Activated naive CD8-positive, alpha-beta T cell treated with anti-CD3 and anti-CD28 coated beads, Interleukin-2, amount 10 ng/mL, durations not matched to agents 7 days and 5 days (primary cell): ENCODE measurements at regions not wholly inside any gene's neighbourhood (a gene's known extent, or its start where the extent isn't known, plus 50 kb on each side); places are given as distances from the start of the nearest gene placed in this dataset.

Source experiments
- ATAC-seq: fragments of 150-1000 bp; cut with Tn5 transposase; one replicate; pipeline ENCODE4 v1.10.0; 2021; ENCODE audit warnings: low read depth, moderate library complexity
- POLR2A ChIA-PET: fragments of 350-600 bp; sonication (Branson Sonifier 250); formaldehyde crosslinking; loops from one replicate; lab custom pipeline; 2021; ENCODE audit warnings: antibody characterized with exemption; lab: Charles Lee
- DNase-seq: peaks from one replicate; pipeline ENCODE4 v3.0.0; 2021
- H3K27ac Mint-ChIP-seq: one replicate; pipeline ENCODE4 v1.8.0; 2022; ENCODE audit warnings: mild to moderate bottlenecking, mixed read lengths
- H3K27me3 Mint-ChIP-seq: one replicate; pipeline ENCODE4 v1.8.0; 2022; ENCODE audit warnings: mild to moderate bottlenecking, moderate library complexity, mixed read lengths
- H3K36me3 Mint-ChIP-seq: one replicate; pipeline ENCODE4 v1.8.0; 2021; ENCODE audit warnings: mild to moderate bottlenecking, mixed read lengths
- H3K4me1 Mint-ChIP-seq: one replicate; pipeline ENCODE4 v1.8.0; 2021; ENCODE audit warnings: mixed read lengths
- H3K4me3 Mint-ChIP-seq: one replicate; pipeline ENCODE4 v1.8.0; 2022; ENCODE audit warnings: mild to moderate bottlenecking, moderate library complexity, mixed read lengths
- H3K9me3 Mint-ChIP-seq: one replicate; pipeline ENCODE4 v1.8.0; 2021; ENCODE audit warnings: mixed read lengths

- DNase-seq (no peak), ATAC-seq (no peak)
- no peaks in the 10 kb centered on the region for H3K9me3 Mint-ChIP-seq
- no peaks in the 10 kb centered on the region for H3K36me3 Mint-ChIP-seq
- no peaks in the 10 kb centered on the region for H3K4me1 Mint-ChIP-seq
- POLR2A ChIA-PET, result no interaction called here
- H3K27ac Mint-ChIP-seq, result no peak overlapping the region
- peaks cover 9% of the 10 kb centered on the region for H3K27me3 Mint-ChIP-seq
- H3K4me3 Mint-ChIP-seq, result no peak overlapping the region
These were observed 303.7 kb downstream of the HLX start for GRCh38 chr1:221182791-221183533.

GRCh38 chr1:221184131-221184794, 305.0 kb downstream of the HLX start:
- Mint-ChIP-seq H3K4me1 (no peaks in the 10 kb centered on the region), H3K27me3 (peaks cover 9% of the 10 kb centered on the region), H3K4me3 (no peak overlapping the region), H3K36me3 (no peaks in the 10 kb centered on the region), H3K9me3 (no peaks in the 10 kb centered on the region), H3K27ac (no peak overlapping the region)
- DNase-seq, result no peak
- POLR2A ChIA-PET, result no interaction called here
- ATAC-seq, result no peak

GRCh38 chr1:221187174-221187573, 307.9 kb downstream of the HLX start:
- POLR2A ChIA-PET, result no interaction called here
- Mint-ChIP-seq H3K9me3 (no peaks in the 10 kb centered on the region), H3K4me3 (no peak overlapping the region), H3K4me1 (no peaks in the 10 kb centered on the region), H3K27ac (no peak overlapping the region), H3K27me3 (peaks cover 9% of the 10 kb centered on the region), H3K36me3 (no peaks in the 10 kb centered on the region)
- ATAC-seq, result no peak
- DNase-seq, result no peak

- no peak for DNase-seq
- Mint-ChIP-seq H3K36me3 (no peaks in the 10 kb centered on the region), H3K4me3 (no peak overlapping the region), H3K27ac (no peak overlapping the region), H3K4me1 (no peaks in the 10 kb centered on the region), H3K9me3 (no peaks in the 10 kb centered on the region), H3K27me3 (peaks cover 6% of the 10 kb centered on the region)
- no peak for ATAC-seq
- POLR2A ChIA-PET, result no interaction called here
These were observed 309.2 kb downstream of the HLX start for GRCh38 chr1:221188458-221188857.

GRCh38 chr1:221190249-221190648, 311.0 kb downstream of the HLX start:
- no peak for DNase-seq
- H3K4me3 Mint-ChIP-seq, result no peak overlapping the region
- no peak overlapping the region for H3K27ac Mint-ChIP-seq
- POLR2A ChIA-PET, result no interaction called here
- no peaks in the 10 kb centered on the region for H3K9me3 Mint-ChIP-seq
- no peaks in the 10 kb centered on the region for H3K4me1 Mint-ChIP-seq
- no peaks in the 10 kb centered on the region for H3K27me3 Mint-ChIP-seq
- no peaks in the 10 kb centered on the region for H3K36me3 Mint-ChIP-seq
- no peak for ATAC-seq

GRCh38 chr1:221192055-221192454, 312.8 kb downstream of the HLX start:
- H3K4me1 Mint-ChIP-seq, result no peaks in the 10 kb centered on the region

GRCh38 chr1:221200464-221200863, 321.2 kb downstream of the HLX start:
- POLR2A ChIA-PET, result no interaction called here
- Mint-ChIP-seq H3K4me3 (no peak overlapping the region), H3K27ac (no peak overlapping the region), H3K4me1 (peaks cover 2% of the 10 kb centered on the region), H3K27me3 (no peaks in the 10 kb centered on the region), H3K9me3 (peaks cover 6% of the 10 kb centered on the region), H3K36me3 (no peaks in the 10 kb centered on the region)
- no peak for ATAC-seq
- DNase-seq, result no peak

More at GRCh38 chr1:221192055-221192454, 312.8 kb downstream of the HLX start:
- POLR2A ChIA-PET, result no interaction called here
- Mint-ChIP-seq H3K27me3 (no peaks in the 10 kb centered on the region), H3K4me3 (no peak overlapping the region), H3K36me3 (no peaks in the 10 kb centered on the region), H3K27ac (no peak overlapping the region), H3K9me3 (peaks cover 3% of the 10 kb centered on the region)
- DNase-seq, result no peak
- no peak for ATAC-seq

GRCh38 chr1:221201773-221202172, 322.5 kb downstream of the HLX start:
- no peaks in the 10 kb centered on the region for H3K27me3 Mint-ChIP-seq
- H3K4me1 Mint-ChIP-seq, result peaks cover 2% of the 10 kb centered on the region
- H3K9me3 Mint-ChIP-seq, result peaks cover 3% of the 10 kb centered on the region
- no peaks in the 10 kb centered on the region for H3K36me3 Mint-ChIP-seq
- no peak overlapping the region for H3K4me3 Mint-ChIP-seq
- DNase-seq (no peak), ATAC-seq (no peak)
- POLR2A ChIA-PET, result no interaction called here
- H3K27ac Mint-ChIP-seq, result no peak overlapping the region

GRCh38 chr1:221203224-221204054, 324.2 kb downstream of the HLX start:
- no peak overlapping the region for H3K27ac Mint-ChIP-seq
- H3K27me3 Mint-ChIP-seq, result no peaks in the 10 kb centered on the region
- H3K9me3 Mint-ChIP-seq, result peaks cover 3% of the 10 kb centered on the region
- ATAC-seq (peak; percentile 58), DNase-seq (peak; percentile 60)
- no peak overlapping the region for H3K4me3 Mint-ChIP-seq
- POLR2A ChIA-PET, result no interaction called here
- H3K4me1 Mint-ChIP-seq, result peaks cover 2% of the 10 kb centered on the region
- H3K36me3 Mint-ChIP-seq, result no peaks in the 10 kb centered on the region

- DNase-seq (no peak), ATAC-seq (no peak)
- peaks cover 2% of the 10 kb centered on the region for H3K9me3 Mint-ChIP-seq
- H3K4me3 Mint-ChIP-seq, result no peak overlapping the region
- no peak overlapping the region for H3K27ac Mint-ChIP-seq
- H3K36me3 Mint-ChIP-seq, result no peaks in the 10 kb centered on the region
- POLR2A ChIA-PET, result no interaction called here
- no peaks in the 10 kb centered on the region for H3K27me3 Mint-ChIP-seq
- H3K4me1 Mint-ChIP-seq, result peaks cover 2% of the 10 kb centered on the region
These were observed 325.0 kb downstream of the HLX start for GRCh38 chr1:221204055-221204833.

GRCh38 chr1:221206076-221206475, 326.8 kb downstream of the HLX start:
- DNase-seq (no peak), ATAC-seq (no peak)
- H3K4me1 Mint-ChIP-seq, result peaks cover 2% of the 10 kb centered on the region
- H3K27ac Mint-ChIP-seq, result no peak overlapping the region
- no peaks in the 10 kb centered on the region for H3K36me3 Mint-ChIP-seq
- no peak overlapping the region for H3K4me3 Mint-ChIP-seq
- POLR2A ChIA-PET, result no interaction called here
- no peaks in the 10 kb centered on the region for H3K27me3 Mint-ChIP-seq
- peaks cover 2% of the 10 kb centered on the region for H3K9me3 Mint-ChIP-seq

- no peak for DNase-seq
- Mint-ChIP-seq H3K36me3 (no peaks in the 10 kb centered on the region), H3K27me3 (no peaks in the 10 kb centered on the region), H3K9me3 (peaks cover 2% of the 10 kb centered on the region), H3K27ac (no peak overlapping the region), H3K4me3 (no peak overlapping the region), H3K4me1 (no peaks in the 10 kb centered on the region)
- POLR2A ChIA-PET, result no interaction called here
- no peak for ATAC-seq
These were observed 333.7 kb downstream of the HLX start for GRCh38 chr1:221212926-221213325.

- no peaks in the 10 kb centered on the region for H3K27me3 Mint-ChIP-seq
- ATAC-seq (no peak), DNase-seq (no peak)
- H3K36me3 Mint-ChIP-seq, result no peaks in the 10 kb centered on the region
- POLR2A ChIA-PET, result no interaction called here
- no peak overlapping the region for H3K4me3 Mint-ChIP-seq
- no peak overlapping the region for H3K27ac Mint-ChIP-seq
- H3K4me1 Mint-ChIP-seq, result no peaks in the 10 kb centered on the region
- H3K9me3 Mint-ChIP-seq, result peaks cover 2% of the 10 kb centered on the region
These were observed 337.8 kb downstream of the HLX start for GRCh38 chr1:221217029-221217428.
